PC-3 (cell line): ENCODE measurements at regions not wholly inside any gene's neighbourhood (a gene's known extent, or its start where the extent isn't known, plus 50 kb on each side); places are given as distances from the start of the nearest gene placed in this dataset.

ENCODE experiments used
- EZH2 ChIP-seq: fragments of 300-600 bp; sonication (generic); IDR thresholded peaks from one replicate; pipeline ENCODE4 v1.6.1; 2017; ENCODE audit warnings: antibody characterized with exemption, mild to moderate bottlenecking, low read length; ENCODE audit not compliant: unreplicated experiment
- EZH2phosphoT487 ChIP-seq: fragments of 300-600 bp; sonication (generic); IDR thresholded peaks from 2 replicates; pipeline ENCODE4 v1.6.1; 2018; ENCODE audit warnings: mild to moderate bottlenecking, antibody characterized with exemption, low read length, borderline replicate concordance
- TF ChIP-seq, protein P1 (sequence below): fragments of 300-600 bp; sonication (generic); conservative IDR thresholded peaks from 2 replicates; pipeline ENCODE4 v1.5.1; 2017; ENCODE audit warnings: antibody characterized with exemption, low read depth, mild to moderate bottlenecking, low read length

DNA sequence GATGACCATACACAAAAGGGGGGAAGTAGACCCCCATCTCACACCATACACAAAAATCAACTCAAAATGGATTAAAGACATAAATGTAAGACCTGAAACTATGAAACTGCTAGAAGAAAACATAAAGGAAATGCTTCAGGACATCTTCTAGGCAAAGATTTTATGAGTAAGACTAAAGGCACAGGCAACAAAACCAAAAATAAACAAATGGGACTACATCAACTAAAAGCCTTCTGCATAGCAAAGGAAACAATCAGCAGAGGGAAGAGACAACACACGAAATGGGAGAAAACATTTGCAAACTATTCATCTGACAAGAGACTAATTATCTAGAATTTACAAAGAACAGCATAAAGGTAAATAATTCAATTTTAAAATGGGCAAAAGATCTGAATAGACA, 152.1 kb downstream of the AXIN2 start:
- TF ChIP-seq, protein P1, sequence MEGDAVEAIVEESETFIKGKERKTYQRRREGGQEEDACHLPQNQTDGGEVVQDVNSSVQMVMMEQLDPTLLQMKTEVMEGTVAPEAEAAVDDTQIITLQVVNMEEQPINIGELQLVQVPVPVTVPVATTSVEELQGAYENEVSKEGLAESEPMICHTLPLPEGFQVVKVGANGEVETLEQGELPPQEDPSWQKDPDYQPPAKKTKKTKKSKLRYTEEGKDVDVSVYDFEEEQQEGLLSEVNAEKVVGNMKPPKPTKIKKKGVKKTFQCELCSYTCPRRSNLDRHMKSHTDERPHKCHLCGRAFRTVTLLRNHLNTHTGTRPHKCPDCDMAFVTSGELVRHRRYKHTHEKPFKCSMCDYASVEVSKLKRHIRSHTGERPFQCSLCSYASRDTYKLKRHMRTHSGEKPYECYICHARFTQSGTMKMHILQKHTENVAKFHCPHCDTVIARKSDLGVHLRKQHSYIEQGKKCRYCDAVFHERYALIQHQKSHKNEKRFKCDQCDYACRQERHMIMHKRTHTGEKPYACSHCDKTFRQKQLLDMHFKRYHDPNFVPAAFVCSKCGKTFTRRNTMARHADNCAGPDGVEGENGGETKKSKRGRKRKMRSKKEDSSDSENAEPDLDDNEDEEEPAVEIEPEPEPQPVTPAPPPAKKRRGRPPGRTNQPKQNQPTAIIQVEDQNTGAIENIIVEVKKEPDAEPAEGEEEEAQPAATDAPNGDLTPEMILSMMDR, result no peak
- TF ChIP-seq EZH2 (no peak), EZH2phosphoT487 (no peak)
